ENCODE measurements at regions not wholly inside any gene's neighbourhood (a gene's known extent, or its start where the extent isn't known, plus 50 kb on each side); places are given as distances from the start of the nearest gene placed in this dataset.

DNA sequence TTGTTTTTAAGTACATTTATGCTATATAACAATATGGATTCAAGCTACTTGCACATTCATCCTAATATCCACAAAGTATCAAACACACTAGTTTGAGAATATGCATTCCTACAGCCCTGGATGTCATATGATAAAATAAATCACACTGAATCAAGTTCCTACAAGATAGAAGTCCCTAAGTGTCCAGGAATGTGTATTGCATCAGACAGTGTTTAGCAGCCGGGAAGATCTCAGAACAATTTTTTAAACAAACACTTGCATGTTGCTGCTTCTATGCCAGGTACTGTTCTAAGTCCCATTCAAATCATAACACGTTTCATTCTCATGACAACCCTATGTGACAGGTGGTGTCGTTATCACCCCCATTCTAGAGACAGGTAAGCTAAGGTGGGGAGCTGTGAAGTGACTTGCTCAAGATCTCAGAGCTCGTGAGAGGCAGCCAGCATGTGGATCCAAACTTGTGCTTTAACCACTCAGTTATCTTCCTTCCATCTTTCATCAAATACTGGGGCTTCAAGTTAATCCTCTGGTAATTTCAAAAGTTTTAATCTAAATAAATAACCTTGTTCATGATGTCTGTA lies 68.3 kb upstream of the KIF26B start:
- DNase-seq (ENCODE audit: low read depth, low spot score), result no peak
- H3K4me2 ChIP-seq (ENCODE audit: insufficient read depth, low read length), result no peak overlapping the region
- H3K4me1 ChIP-seq (ENCODE audit: control insufficient read depth, extremely low read depth, insufficient read depth, low read length), result peaks cover 11% of the 10 kb centered on the region
- no peak for TF ChIP-seq MYC (IDR thresholded peaks at IDR 0.05; ENCODE audit: low read depth, low read length)
- no peak for TF ChIP-seq POLR2A (IDR thresholded peaks at IDR 0.05; ENCODE audit: low read depth, low read length)
- TF ChIP-seq FOS (IDR thresholded peaks at IDR 0.05; ENCODE audit: borderline replicate concordance, insufficient read depth, low read length), result no peak
- no peak for TF ChIP-seq POLR2AphosphoS5 (IDR thresholded peaks at IDR 0.05; ENCODE audit: insufficient read depth, low read depth, low read length)
- TF ChIP-seq, protein P1, sequence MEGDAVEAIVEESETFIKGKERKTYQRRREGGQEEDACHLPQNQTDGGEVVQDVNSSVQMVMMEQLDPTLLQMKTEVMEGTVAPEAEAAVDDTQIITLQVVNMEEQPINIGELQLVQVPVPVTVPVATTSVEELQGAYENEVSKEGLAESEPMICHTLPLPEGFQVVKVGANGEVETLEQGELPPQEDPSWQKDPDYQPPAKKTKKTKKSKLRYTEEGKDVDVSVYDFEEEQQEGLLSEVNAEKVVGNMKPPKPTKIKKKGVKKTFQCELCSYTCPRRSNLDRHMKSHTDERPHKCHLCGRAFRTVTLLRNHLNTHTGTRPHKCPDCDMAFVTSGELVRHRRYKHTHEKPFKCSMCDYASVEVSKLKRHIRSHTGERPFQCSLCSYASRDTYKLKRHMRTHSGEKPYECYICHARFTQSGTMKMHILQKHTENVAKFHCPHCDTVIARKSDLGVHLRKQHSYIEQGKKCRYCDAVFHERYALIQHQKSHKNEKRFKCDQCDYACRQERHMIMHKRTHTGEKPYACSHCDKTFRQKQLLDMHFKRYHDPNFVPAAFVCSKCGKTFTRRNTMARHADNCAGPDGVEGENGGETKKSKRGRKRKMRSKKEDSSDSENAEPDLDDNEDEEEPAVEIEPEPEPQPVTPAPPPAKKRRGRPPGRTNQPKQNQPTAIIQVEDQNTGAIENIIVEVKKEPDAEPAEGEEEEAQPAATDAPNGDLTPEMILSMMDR (IDR thresholded peaks at IDR 0.05; ENCODE audit: extremely low read depth in 1 of 2, insufficient read depth in 1 of 2, low read depth in 1 of 2, low read length in 2 of 2), result no peak
- TF ChIP-seq JUN (IDR thresholded peaks at IDR 0.05; ENCODE audit: borderline replicate concordance, insufficient read depth, insufficient read length, low read depth), result no peak
- TF ChIP-seq EZH2 (IDR thresholded peaks at IDR 0.05; ENCODE audit: borderline replicate concordance, low read depth, low read length, severe bottlenecking), result no peak
- no peak for FAIRE-seq
- no peak overlapping the region for H3K27ac ChIP-seq (ENCODE audit: insufficient read depth, low read depth, low read length)
- H3K9ac ChIP-seq (replicated peaks; ENCODE audit: extremely low read depth, insufficient read depth, low read length), result no peak overlapping the region
- no TSS peak for BruUV-seq (replicated peaks)
- no peaks in the 10 kb centered on the region for H4K20me1 ChIP-seq (replicated peaks; ENCODE audit: control insufficient read depth, extremely low read depth, insufficient read depth, low read length)
- H3K9me3 ChIP-seq (replicated peaks; ENCODE audit: control insufficient read depth, insufficient read depth, low read length), result no peaks in the 10 kb centered on the region
- no peak overlapping the region for H2AFZ ChIP-seq (ENCODE audit: low read depth, low read length)
- H3K4me3 ChIP-seq (replicated peaks in 1 of 3; ENCODE audit: insufficient read depth in 1 of 3, low read depth in 1 of 3, low read length in 3 of 3), result no peak overlapping the region
- no peaks in the 10 kb centered on the region for H3K79me2 ChIP-seq (ENCODE audit: control insufficient read depth, insufficient read depth, low read length)
- dilution Hi-C loops (cut with MboI; ENCODE audit: extremely low pct_ligation_motif_present, low sequenced_read_pairs) (no loop called here), intact Hi-C loops (cut with micrococcal nuclease) (no loop called here)
- H3K9me1 ChIP-seq (replicated peaks; ENCODE audit: control insufficient read depth, extremely low read depth, insufficient read depth, low read length), result no peaks in the 10 kb centered on the region
- POLR2A ChIA-PET, result no interaction called here
- H3K27me3 ChIP-seq (ENCODE audit: control insufficient read depth in 2 of 2, insufficient read depth in 2 of 2, low read length in 2 of 2), result no peaks in the 10 kb centered on the region
- H3K36me3 ChIP-seq (ENCODE audit: control insufficient read depth in 2 of 2, extremely low read depth in 1 of 2, insufficient read depth in 2 of 2, low read length in 2 of 2), result no peaks in the 10 kb centered on the region
- CTCF ChIA-PET, result interaction anchor here (1.0 to 1.2 kb wide), 3 partner anchors 62 to 70 kb away, joined by 3 read pairs; no protein-coding TSS in a partner anchor
